ENCODE measurements at regions not wholly inside any gene's neighbourhood (a gene's known extent, or its start where the extent isn't known, plus 50 kb on each side); places are given as distances from the start of the nearest gene placed in this dataset.

DNA sequence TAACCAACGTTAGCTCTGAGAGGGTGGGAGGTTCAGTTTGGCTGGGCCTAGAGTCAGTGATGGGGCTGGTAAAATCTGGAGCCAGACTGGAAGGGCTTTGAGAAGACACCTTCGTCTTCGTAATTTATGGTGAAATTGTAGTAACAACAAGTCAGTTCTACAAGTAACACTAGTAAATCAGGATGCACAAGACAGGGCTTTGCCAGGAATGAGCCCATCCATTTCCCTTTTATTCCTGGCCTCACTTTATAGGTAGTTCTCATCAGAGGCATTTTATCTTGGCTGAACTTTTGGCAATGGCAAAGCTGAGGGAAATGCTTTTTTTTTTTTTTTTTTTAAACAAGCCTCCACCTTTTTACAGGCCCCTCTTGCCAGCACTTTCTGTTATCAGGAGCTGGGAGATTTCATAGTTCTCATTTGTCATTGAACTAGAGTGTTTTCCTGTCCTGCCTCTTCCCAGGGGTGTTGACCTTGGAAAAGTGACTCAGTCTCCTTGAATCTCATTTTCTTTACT, 110.5 kb upstream of the KLF4 start:
- Histone ChIP-seq H3K9me3 (ENCODE audit: control extremely low read depth in 1 of 3, control insufficient read depth in 2 of 3, insufficient read depth in 1 of 3, low read length in 2 of 3) (no peaks in the 10 kb centered on the region), H3K4me1 (ENCODE audit: control insufficient read depth in 2 of 2, insufficient read depth in 2 of 2, low read length in 2 of 2) (no peaks in the 10 kb centered on the region), H3K4me2 (replicated peaks; ENCODE audit: low read depth, low read length, poor library complexity, severe bottlenecking) (no peak overlapping the region), H3K79me2 (ENCODE audit: control insufficient read depth, insufficient read depth, low read length) (no peaks in the 10 kb centered on the region), H3K9ac (ENCODE audit: low read length) (no peak overlapping the region), H3K27me3 (replicated peaks in 1 of 4; ENCODE audit: control extremely low read depth in 1 of 4, control insufficient read depth in 3 of 4, insufficient read depth in 4 of 4, low read length in 3 of 4) (no peaks in the 10 kb centered on the region), H3K36me3 (replicated peaks in 1 of 2; ENCODE audit: control extremely low read depth in 1 of 2, control insufficient read depth in 1 of 2, extremely low read depth in 1 of 2, insufficient read depth in 2 of 2, low read length in 1 of 2) (no peaks in the 10 kb centered on the region), H3K4me3 (ENCODE audit: control extremely low read depth in 1 of 5, extremely low read depth in 1 of 5, insufficient read depth in 1 of 5, low read depth in 2 of 5, low read length in 4 of 5) (no peak overlapping the region), H3K27ac (ENCODE audit: low read length in 2 of 2) (no peak overlapping the region), H2AFZ (ENCODE audit: insufficient read depth, low read depth, low read length, poor library complexity, severe bottlenecking) (no peak overlapping the region), H4K20me1 (ENCODE audit: control insufficient read depth, insufficient read depth, low read length, poor library complexity, severe bottlenecking) (no peaks in the 10 kb centered on the region)
- TF ChIP-seq CTCF (IDR thresholded peaks at IDR 0.05) (no peak), EZH2 (IDR thresholded peaks at IDR 0.05; ENCODE audit: borderline replicate concordance, insufficient read depth, low read depth, low read length, poor library complexity, severe bottlenecking) (no peak)
- no peak overlapping the region for H3K4me3 Mint-ChIP-seq
- intact Hi-C loops (cut with micrococcal nuclease), result no loop called here
- DNase-seq (no peak), ATAC-seq (ENCODE audit: low read depth) (no peak)
- no peaks in the 10 kb centered on the region for H3K27me3 Mint-ChIP-seq
- 90% methylated on average over 1 of the region's 3 CpGs for WGBS (ENCODE audit: insufficient coverage)
- POLR2A ChIA-PET, result no interaction called here
- H3K27ac Mint-ChIP-seq, result no peak overlapping the region
- no peaks in the 10 kb centered on the region for H3K9me3 Mint-ChIP-seq (ENCODE audit: insufficient read depth)
- no peaks in the 10 kb centered on the region for H3K4me1 Mint-ChIP-seq
- CTCF ChIA-PET, result no interaction called here

DNA sequence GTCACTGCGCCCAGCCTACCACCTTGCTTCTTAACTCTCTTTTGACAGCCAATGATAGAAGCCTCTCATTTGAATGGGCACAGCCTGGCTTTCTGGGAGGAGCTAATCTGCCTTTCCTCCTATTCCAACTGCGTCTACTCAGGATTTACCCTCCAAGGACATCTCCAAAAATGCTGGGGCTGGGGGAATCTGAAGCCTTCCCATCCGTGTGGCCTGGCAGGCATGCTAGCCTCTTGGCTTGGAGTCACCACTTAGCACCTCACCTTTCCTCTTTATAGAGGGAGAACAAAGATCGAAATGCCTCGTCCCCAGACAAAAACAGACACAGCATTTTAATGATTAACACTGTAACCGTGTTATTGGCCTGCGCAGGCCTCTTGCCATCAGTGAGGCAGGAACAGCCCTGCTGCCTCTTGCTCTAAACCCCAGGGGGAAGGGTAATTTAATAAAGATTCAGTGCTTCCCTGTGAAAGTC, 108.2 kb upstream of the KLF4 start:
- H3K27ac ChIP-seq (ENCODE audit: low read length in 2 of 2), result no peak overlapping the region
- 100% methylated on average over 5 of the region's 7 CpGs for WGBS (ENCODE audit: insufficient coverage)
- POLR2A ChIA-PET, result no interaction called here
- no peaks in the 10 kb centered on the region for H3K36me3 ChIP-seq (replicated peaks in 1 of 2; ENCODE audit: control extremely low read depth in 1 of 2, control insufficient read depth in 1 of 2, extremely low read depth in 1 of 2, insufficient read depth in 2 of 2, low read length in 1 of 2)
- no peak overlapping the region for H3K4me2 ChIP-seq (replicated peaks; ENCODE audit: low read depth, low read length, poor library complexity, severe bottlenecking)
- intact Hi-C loops (cut with micrococcal nuclease), result no loop called here
- Mint-ChIP-seq H3K4me1 (no peaks in the 10 kb centered on the region), H3K27ac (no peak overlapping the region), H3K4me3 (no peak overlapping the region), H3K9me3 (ENCODE audit: insufficient read depth) (no peaks in the 10 kb centered on the region), H3K27me3 (no peaks in the 10 kb centered on the region)
- no peaks in the 10 kb centered on the region for H4K20me1 ChIP-seq (ENCODE audit: control insufficient read depth, insufficient read depth, low read length, poor library complexity, severe bottlenecking)
- H3K9me3 ChIP-seq (ENCODE audit: control extremely low read depth in 1 of 3, control insufficient read depth in 2 of 3, insufficient read depth in 1 of 3, low read length in 2 of 3), result no peaks in the 10 kb centered on the region
- no peak overlapping the region for H3K9ac ChIP-seq (ENCODE audit: low read length)
- no peaks in the 10 kb centered on the region for H3K79me2 ChIP-seq (ENCODE audit: control insufficient read depth, insufficient read depth, low read length)
- ATAC-seq (ENCODE audit: low read depth) (no peak), DNase-seq (no peak)
- H2AFZ ChIP-seq (ENCODE audit: insufficient read depth, low read depth, low read length, poor library complexity, severe bottlenecking), result no peak overlapping the region
- no peaks in the 10 kb centered on the region for H3K27me3 ChIP-seq (replicated peaks in 1 of 4; ENCODE audit: control extremely low read depth in 1 of 4, control insufficient read depth in 3 of 4, insufficient read depth in 4 of 4, low read length in 3 of 4)
- no peaks in the 10 kb centered on the region for H3K4me1 ChIP-seq (ENCODE audit: control insufficient read depth in 2 of 2, insufficient read depth in 2 of 2, low read length in 2 of 2)
- TF ChIP-seq CTCF (IDR thresholded peaks at IDR 0.05) (no peak), EZH2 (IDR thresholded peaks at IDR 0.05; ENCODE audit: borderline replicate concordance, insufficient read depth, low read depth, low read length, poor library complexity, severe bottlenecking) (no peak)
- CTCF ChIA-PET, result no interaction called here
- H3K4me3 ChIP-seq (ENCODE audit: control extremely low read depth in 1 of 5, extremely low read depth in 1 of 5, insufficient read depth in 1 of 5, low read depth in 2 of 5, low read length in 4 of 5), result no peak overlapping the region

All from B cell (primary cell).